ENCODE measurements at regions not wholly inside any gene's neighbourhood (a gene's known extent, or its start where the extent isn't known, plus 50 kb on each side); places are given as distances from the start of the nearest gene placed in this dataset.

DNA sequence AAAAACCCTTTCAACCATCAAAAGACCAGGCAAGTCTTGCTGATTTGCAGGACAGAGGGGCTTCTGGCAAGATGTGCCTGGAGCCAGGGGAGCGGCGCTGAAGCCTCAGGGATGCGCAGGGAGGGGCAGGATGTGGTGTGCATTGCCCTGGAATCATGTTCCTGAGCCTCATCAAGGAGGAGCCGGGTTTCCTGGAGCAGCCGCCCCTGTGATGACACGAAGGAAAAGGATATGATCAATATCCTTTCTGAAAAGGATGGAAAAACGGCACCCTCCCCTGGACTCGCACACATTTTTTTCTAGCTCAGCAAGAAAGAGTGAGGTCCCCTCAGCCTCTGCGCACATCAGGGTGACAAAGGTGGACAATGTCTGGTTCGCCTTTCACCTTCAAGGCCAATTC, 173.1 kb upstream of the SSTR4 start:
- H3K4me1 ChIP-seq (replicated peaks), result no peaks in the 10 kb centered on the region
- no peak for DNase-seq (ENCODE audit: low spot score)
- intact Hi-C loops (cut with DNase I), result no loop called here
- H3K27ac ChIP-seq, result no peak overlapping the region
- H3K36me3 ChIP-seq, result no peaks in the 10 kb centered on the region
- 90% methylated on average over 10 of the region's 10 CpGs for WGBS
- H3K4me3 ChIP-seq, result no peak overlapping the region
- peaks cover 4% of the 10 kb centered on the region for H3K27me3 ChIP-seq (replicated peaks; ENCODE audit: insufficient read depth)
- TF ChIP-seq POLR2A (IDR thresholded peaks at IDR 0.05), result no peak
- TF ChIP-seq, protein P1, sequence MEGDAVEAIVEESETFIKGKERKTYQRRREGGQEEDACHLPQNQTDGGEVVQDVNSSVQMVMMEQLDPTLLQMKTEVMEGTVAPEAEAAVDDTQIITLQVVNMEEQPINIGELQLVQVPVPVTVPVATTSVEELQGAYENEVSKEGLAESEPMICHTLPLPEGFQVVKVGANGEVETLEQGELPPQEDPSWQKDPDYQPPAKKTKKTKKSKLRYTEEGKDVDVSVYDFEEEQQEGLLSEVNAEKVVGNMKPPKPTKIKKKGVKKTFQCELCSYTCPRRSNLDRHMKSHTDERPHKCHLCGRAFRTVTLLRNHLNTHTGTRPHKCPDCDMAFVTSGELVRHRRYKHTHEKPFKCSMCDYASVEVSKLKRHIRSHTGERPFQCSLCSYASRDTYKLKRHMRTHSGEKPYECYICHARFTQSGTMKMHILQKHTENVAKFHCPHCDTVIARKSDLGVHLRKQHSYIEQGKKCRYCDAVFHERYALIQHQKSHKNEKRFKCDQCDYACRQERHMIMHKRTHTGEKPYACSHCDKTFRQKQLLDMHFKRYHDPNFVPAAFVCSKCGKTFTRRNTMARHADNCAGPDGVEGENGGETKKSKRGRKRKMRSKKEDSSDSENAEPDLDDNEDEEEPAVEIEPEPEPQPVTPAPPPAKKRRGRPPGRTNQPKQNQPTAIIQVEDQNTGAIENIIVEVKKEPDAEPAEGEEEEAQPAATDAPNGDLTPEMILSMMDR (IDR thresholded peaks at IDR 0.05), result no peak
- no peak for TF ChIP-seq POLR2AphosphoS5 (IDR thresholded peaks at IDR 0.05)
- no peaks in the 10 kb centered on the region for H3K9me3 ChIP-seq

DNA sequence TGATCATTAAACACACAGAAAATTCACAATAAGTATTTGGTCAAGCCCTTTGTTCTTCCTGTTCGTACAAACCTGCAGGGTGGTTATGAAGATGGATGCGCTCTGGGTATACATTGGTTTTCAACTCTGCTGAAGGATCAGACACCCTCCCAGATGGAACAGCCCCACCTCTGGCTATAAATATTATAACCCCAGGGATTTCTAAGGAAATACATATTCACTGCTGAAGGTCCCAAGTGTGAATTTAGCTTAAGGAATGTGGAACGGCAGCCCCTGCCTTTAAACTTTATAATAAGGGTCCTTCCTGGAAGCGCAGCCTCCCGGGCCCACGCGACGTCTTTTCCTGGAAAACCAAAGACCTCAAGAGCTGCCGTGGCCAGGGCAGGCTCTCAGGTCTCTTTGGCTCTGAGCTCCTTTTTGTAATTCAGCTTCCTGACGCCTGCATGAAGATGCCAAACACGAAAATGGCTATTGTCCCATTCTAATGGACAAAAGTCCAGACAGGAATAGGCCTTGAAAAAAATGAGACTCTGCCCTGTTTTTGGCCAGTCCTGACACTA, 172.4 kb upstream of the SSTR4 start:
- H3K4me1 ChIP-seq (replicated peaks), result no peaks in the 10 kb centered on the region
- no peaks in the 10 kb centered on the region for H3K36me3 ChIP-seq
- no peak for DNase-seq (ENCODE audit: low spot score)
- no peaks in the 10 kb centered on the region for H3K9me3 ChIP-seq
- H3K27ac ChIP-seq, result no peak overlapping the region
- 74% methylated on average over 11 of the region's 11 CpGs for WGBS
- H3K4me3 ChIP-seq, result no peak overlapping the region
- H3K27me3 ChIP-seq (replicated peaks; ENCODE audit: insufficient read depth), result peaks cover 4% of the 10 kb centered on the region
- no peak for TF ChIP-seq POLR2A (IDR thresholded peaks at IDR 0.05)
- TF ChIP-seq POLR2AphosphoS5 (IDR thresholded peaks at IDR 0.05), result no peak
- TF ChIP-seq, protein P1 (IDR thresholded peaks at IDR 0.05), result no peak
- intact Hi-C loops (cut with DNase I), result no loop called here

DNA sequence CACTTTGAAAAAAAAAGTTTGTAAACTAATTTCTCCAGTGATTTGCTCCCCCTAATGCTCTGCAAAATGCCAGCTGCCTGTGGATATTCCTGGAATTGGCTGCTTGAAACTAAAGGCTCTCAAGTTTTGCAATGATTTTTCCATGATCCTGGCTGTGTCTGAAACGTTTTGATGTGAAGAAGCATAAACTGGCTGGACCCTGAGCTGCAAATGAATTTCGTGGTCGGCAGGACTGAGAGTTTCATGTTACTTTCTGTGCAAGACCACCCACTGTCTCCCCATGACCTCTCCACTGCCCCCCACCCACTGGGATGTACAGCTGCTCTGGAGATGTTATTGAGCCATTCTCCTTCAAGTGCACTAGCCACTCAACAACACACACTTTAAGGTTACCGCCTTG, 171.3 kb upstream of the SSTR4 start:
- intact Hi-C loops (cut with DNase I), result no loop called here
- Histone ChIP-seq H3K27me3 (replicated peaks; ENCODE audit: insufficient read depth) (peaks cover 2% of the 10 kb centered on the region), H3K9me3 (no peaks in the 10 kb centered on the region), H3K4me1 (replicated peaks) (no peaks in the 10 kb centered on the region), H3K36me3 (no peaks in the 10 kb centered on the region), H3K4me3 (no peak overlapping the region), H3K27ac (no peak overlapping the region)
- 41% methylated on average over 4 of the region's 4 CpGs for WGBS
- TF ChIP-seq, protein P1 (IDR thresholded peaks at IDR 0.05), result no peak
- no peak for TF ChIP-seq POLR2AphosphoS5 (IDR thresholded peaks at IDR 0.05)
- TF ChIP-seq POLR2A (IDR thresholded peaks at IDR 0.05), result no peak
- DNase-seq (ENCODE audit: low spot score), result no peak

DNA sequence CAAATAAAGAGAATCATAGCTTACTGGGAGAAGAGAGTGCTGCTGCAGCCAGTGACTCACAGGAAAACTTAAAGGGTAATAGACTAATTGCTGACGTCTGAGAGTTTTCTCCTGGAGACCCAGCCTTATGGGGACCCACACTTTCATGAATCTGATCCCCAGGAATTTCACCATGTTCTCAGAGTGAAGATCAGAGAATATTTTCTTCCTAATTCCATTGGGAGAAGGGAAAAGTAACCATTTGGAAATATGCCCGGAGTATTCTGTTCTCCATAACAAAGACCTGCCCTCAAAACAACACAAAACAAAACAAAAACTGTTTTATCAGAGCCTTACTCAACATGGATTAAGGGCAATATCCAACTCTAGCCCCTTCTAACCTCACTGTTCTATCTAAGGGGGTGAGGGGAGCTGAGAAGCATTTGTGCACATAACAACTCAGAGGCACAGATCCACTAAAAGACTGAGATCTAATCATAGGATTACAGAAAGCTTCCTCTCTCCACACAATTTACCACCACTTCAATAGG, 168.2 kb upstream of the SSTR4 start:
- H3K36me3 ChIP-seq, result no peaks in the 10 kb centered on the region
- H3K4me1 ChIP-seq (replicated peaks), result no peaks in the 10 kb centered on the region
- H3K27me3 ChIP-seq (replicated peaks; ENCODE audit: insufficient read depth), result peaks cover 2% of the 10 kb centered on the region
- intact Hi-C loops (cut with DNase I), result no loop called here
- 46% methylated on average over 2 of the region's 2 CpGs for WGBS
- TF ChIP-seq POLR2A (IDR thresholded peaks at IDR 0.05) (no peak), POLR2AphosphoS5 (IDR thresholded peaks at IDR 0.05) (no peak)
- TF ChIP-seq, protein P1 (IDR thresholded peaks at IDR 0.05), result no peak
- H3K4me3 ChIP-seq, result no peak overlapping the region
- DNase-seq (ENCODE audit: low spot score), result no peak
- H3K9me3 ChIP-seq, result no peaks in the 10 kb centered on the region
- H3K27ac ChIP-seq, result no peak overlapping the region

DNA sequence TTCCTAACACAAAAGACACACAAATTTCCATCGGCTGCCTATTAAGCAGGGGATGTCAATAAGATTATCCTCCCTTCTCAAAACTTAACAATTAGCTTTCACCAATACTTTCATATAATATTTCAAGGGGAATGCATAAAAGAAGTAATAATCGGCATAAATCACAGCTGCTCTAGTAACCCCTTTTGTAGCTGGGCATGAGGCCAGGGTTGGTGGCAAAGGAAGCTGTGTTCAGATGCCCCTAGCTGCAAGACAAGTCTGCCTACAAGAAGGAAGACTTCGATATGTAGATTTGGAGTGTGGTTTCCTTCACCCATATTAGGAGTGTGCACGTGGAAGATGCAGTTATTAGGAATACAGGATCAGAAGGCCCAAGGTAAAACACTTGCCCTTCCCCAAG, 156.9 kb upstream of the SSTR4 start:
- intact Hi-C loops (cut with DNase I), result no loop called here
- no peaks in the 10 kb centered on the region for H3K36me3 ChIP-seq
- WGBS, result 83% methylated on average over 4 of the region's 4 CpGs
- no peak for DNase-seq (ENCODE audit: low spot score)
- peaks cover 2% of the 10 kb centered on the region for H3K27me3 ChIP-seq (replicated peaks; ENCODE audit: insufficient read depth)
- H3K27ac ChIP-seq, result no peak overlapping the region
- no peak for TF ChIP-seq POLR2AphosphoS5 (IDR thresholded peaks at IDR 0.05)
- TF ChIP-seq, protein P1 (IDR thresholded peaks at IDR 0.05), result no peak
- H3K4me3 ChIP-seq, result no peak overlapping the region
- no peaks in the 10 kb centered on the region for H3K4me1 ChIP-seq (replicated peaks)
- H3K9me3 ChIP-seq, result no peaks in the 10 kb centered on the region

Data from prostate gland (tissue), 2 donors.